MM.1S (cell line): ENCODE measurements at regions not wholly inside any gene's neighbourhood (a gene's known extent, or its start where the extent isn't known, plus 50 kb on each side); places are given as distances from the start of the nearest gene placed in this dataset.

ENCODE experiments used
- DNase-seq: peaks from one replicate; pipeline ENCODE4 v3.0.0-alpha.2; 2015
- H2AFZ ChIP-seq: fragments of 300-600 bp; sonication (generic); 2 replicates; pipeline ENCODE4 v1.6.0; 2016; ENCODE audit warnings: antibody characterized with exemption, low read length
- H3F3A ChIP-seq: fragments of 300-600 bp; sonication (generic); 2 replicates; pipeline ENCODE4 v1.6.1; 2016; ENCODE audit warnings: mild to moderate bottlenecking, antibody characterized with exemption, low read length, moderate library complexity, mixed read lengths; ENCODE audit not compliant: insufficient read depth
- H3K27ac ChIP-seq: fragments of 300-600 bp; sonication (generic); 2 replicates; pipeline ENCODE4 v1.5.1; 2016; ENCODE audit warnings: mild to moderate bottlenecking, low read length
- H3K27me3 ChIP-seq: fragments of 300-600 bp; sonication (generic); replicated peaks from 2 replicates; pipeline ENCODE4 v1.6.0; 2016; ENCODE audit warnings: low read length; ENCODE audit not compliant: insufficient read depth
- H3K36me3 ChIP-seq: fragments of 300-600 bp; sonication (generic); replicated peaks from 2 replicates; pipeline ENCODE4 v1.6.1; 2016; ENCODE audit warnings: mild to moderate bottlenecking, low read length, mixed read lengths; ENCODE audit not compliant: insufficient read depth
- H3K4me1 ChIP-seq: fragments of 300-600 bp; sonication (generic); 2 replicates; pipeline ENCODE4 v1.6.1; 2016; ENCODE audit warnings: low read length, mixed read lengths
- H3K4me2 ChIP-seq: fragments of 300-600 bp; sonication (generic); 2 replicates; pipeline ENCODE4 v1.6.0; 2016; ENCODE audit warnings: low read depth, low read length
- H3K4me3 ChIP-seq: fragments of 300-600 bp; sonication (generic); 2 replicates; pipeline ENCODE4 v1.5.1; 2016; ENCODE audit warnings: low read length, mixed read lengths
- H3K79me2 ChIP-seq: fragments of 300-600 bp; sonication (generic); 2 replicates; pipeline ENCODE4 v1.6.1; 2016; ENCODE audit warnings: mixed run types, low read length, mixed read lengths
- H3K9ac ChIP-seq: fragments of 300-600 bp; sonication (generic); 2 replicates; pipeline ENCODE4 v1.6.1; 2016; ENCODE audit warnings: low read length, mixed read lengths
- H3K9me2 ChIP-seq: fragments of 300-600 bp; sonication (generic); replicated peaks from 2 replicates; pipeline ENCODE4 v1.6.1; 2016; ENCODE audit warnings: mild to moderate bottlenecking, low read length, mixed read lengths; ENCODE audit not compliant: insufficient read depth
- H3K9me3 ChIP-seq: fragments of 300-600 bp; sonication (generic); replicated peaks from 2 replicates; pipeline ENCODE4 v1.6.1; 2016; ENCODE audit warnings: mild to moderate bottlenecking, low read length, mixed read lengths; ENCODE audit not compliant: insufficient read depth
- H4K20me1 ChIP-seq: fragments of 300-600 bp; sonication (generic); 2 replicates; pipeline ENCODE4 v1.6.1; 2016; ENCODE audit warnings: mild to moderate bottlenecking, low read length, moderate library complexity, mixed read lengths; ENCODE audit not compliant: insufficient read depth
- CTCF ChIP-seq: fragments of 300-600 bp; sonication (generic); IDR thresholded peaks from 2 replicates; pipeline ENCODE4 v1.5.1; 2016; ENCODE audit warnings: antibody characterized with exemption, low read length, mixed read lengths
- EZH2 ChIP-seq: fragments of 300-600 bp; sonication (generic); optimal IDR thresholded peaks from 2 replicates; pipeline ENCODE3; 2017; ENCODE audit warnings: low read depth, mild to moderate bottlenecking, antibody characterized with exemption, low read length, mixed read lengths
- EZH2phosphoT487 ChIP-seq: fragments of 300-600 bp; sonication (generic); IDR thresholded peaks from 2 replicates; pipeline ENCODE4 v1.6.1; 2018; ENCODE audit warnings: antibody characterized with exemption, low read length

GRCh38 chr2:155381436-155381835, 682.9 kb downstream of the KCNJ3 start:
- DNase-seq, result no peak
- H3K36me3 ChIP-seq, result no peaks in the 10 kb centered on the region
- H3F3A ChIP-seq, result no peaks in the 10 kb centered on the region
- no peak overlapping the region for H3K4me3 ChIP-seq
- no peak for TF ChIP-seq CTCF
- no peak for TF ChIP-seq EZH2phosphoT487
- no peak for TF ChIP-seq EZH2
- no peak overlapping the region for H3K27ac ChIP-seq
- no peaks in the 10 kb centered on the region for H3K9me2 ChIP-seq
- no peaks in the 10 kb centered on the region for H3K27me3 ChIP-seq
- no peak overlapping the region for H3K9ac ChIP-seq
- peaks cover 11% of the 10 kb centered on the region for H3K4me1 ChIP-seq
- no peaks in the 10 kb centered on the region for H3K79me2 ChIP-seq
- H4K20me1 ChIP-seq, result no peaks in the 10 kb centered on the region
- H2AFZ ChIP-seq, result no peak overlapping the region
- H3K9me3 ChIP-seq, result no peaks in the 10 kb centered on the region
- H3K4me2 ChIP-seq, result no peak overlapping the region

- H3F3A ChIP-seq, result no peaks in the 10 kb centered on the region
- H3K27ac ChIP-seq, result no peak overlapping the region
- no peak overlapping the region for H3K4me3 ChIP-seq
- H3K27me3 ChIP-seq, result no peaks in the 10 kb centered on the region
- H3K79me2 ChIP-seq, result no peaks in the 10 kb centered on the region
- no peak for DNase-seq
- no peak overlapping the region for H2AFZ ChIP-seq
- no peak overlapping the region for H3K9ac ChIP-seq
- H3K4me2 ChIP-seq, result no peak overlapping the region
- no peaks in the 10 kb centered on the region for H3K36me3 ChIP-seq
- H4K20me1 ChIP-seq, result no peaks in the 10 kb centered on the region
- H3K4me1 ChIP-seq, result peaks cover 11% of the 10 kb centered on the region
- H3K9me3 ChIP-seq, result no peaks in the 10 kb centered on the region
- H3K9me2 ChIP-seq, result no peaks in the 10 kb centered on the region
- TF ChIP-seq CTCF (no peak), EZH2phosphoT487 (no peak), EZH2 (no peak)
Measured at GRCh38 chr2:155379494-155379893, 681.0 kb downstream of the KCNJ3 start.

- no peaks in the 10 kb centered on the region for H4K20me1 ChIP-seq
- H3K79me2 ChIP-seq, result no peaks in the 10 kb centered on the region
- no peaks in the 10 kb centered on the region for H3K27me3 ChIP-seq
- no peak overlapping the region for H3K4me2 ChIP-seq
- no peaks in the 10 kb centered on the region for H3K9me3 ChIP-seq
- no peak overlapping the region for H3K9ac ChIP-seq
- H2AFZ ChIP-seq, result peak overlapping the region; percentile 6; the same call in 1 of the 2 replicates
- H3K4me3 ChIP-seq, result no peak overlapping the region
- H3K27ac ChIP-seq, result no peak overlapping the region
- DNase-seq, result peak; percentile 56
- TF ChIP-seq CTCF (no peak), EZH2 (no peak), EZH2phosphoT487 (no peak)
- peaks cover 11% of the 10 kb centered on the region for H3K4me1 ChIP-seq
- H3K36me3 ChIP-seq, result no peaks in the 10 kb centered on the region
- H3K9me2 ChIP-seq, result no peaks in the 10 kb centered on the region
- no peaks in the 10 kb centered on the region for H3F3A ChIP-seq
Measured at GRCh38 chr2:155377931-155378444, 679.5 kb downstream of the KCNJ3 start.
